ENCODE measurements at regions not wholly inside any gene's neighbourhood (a gene's known extent, or its start where the extent isn't known, plus 50 kb on each side); places are given as distances from the start of the nearest gene placed in this dataset.
"Not testable (repeated sequence)": the region's sequence is repeated elsewhere in the genome, so short reads cannot be mapped to it uniquely, and the experiment has no call there.

DNA sequence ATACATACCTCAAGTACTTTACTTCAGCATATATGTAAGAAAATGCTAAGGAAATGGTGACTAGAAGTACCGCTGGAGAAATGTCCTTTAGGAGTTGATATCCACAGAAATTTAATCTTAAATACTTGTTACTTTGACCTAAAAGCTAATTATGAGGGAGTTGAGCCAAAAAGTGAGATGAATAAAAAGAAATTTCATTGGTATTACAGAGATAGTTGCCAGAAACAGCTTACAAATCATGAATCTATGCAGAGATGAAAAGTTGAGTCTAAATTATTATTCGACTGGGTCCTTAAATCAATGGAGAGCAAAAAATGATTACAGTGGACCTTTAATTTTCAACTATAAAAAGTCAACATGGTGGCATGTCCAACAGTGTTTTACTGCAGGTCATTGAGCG lies 160.9 kb downstream of the MZT1 start:
- Mint-ChIP-seq H3K27ac (ENCODE audit: low read depth) (no peak overlapping the region), H3K36me3 (ENCODE audit: insufficient read depth) (no peaks in the 10 kb centered on the region), H3K9me3 (peaks cover 5% of the 10 kb centered on the region), H3K4me3 (no peak overlapping the region), H3K27me3 (peaks cover 8% of the 10 kb centered on the region), H3K4me1 (no peaks in the 10 kb centered on the region)
- no peak for DNase-seq (ENCODE audit: low spot score in 2 of 2)
- no peak for ATAC-seq (replicated peaks; ENCODE audit: extremely low read depth, poor library complexity, severe bottlenecking)

DNA sequence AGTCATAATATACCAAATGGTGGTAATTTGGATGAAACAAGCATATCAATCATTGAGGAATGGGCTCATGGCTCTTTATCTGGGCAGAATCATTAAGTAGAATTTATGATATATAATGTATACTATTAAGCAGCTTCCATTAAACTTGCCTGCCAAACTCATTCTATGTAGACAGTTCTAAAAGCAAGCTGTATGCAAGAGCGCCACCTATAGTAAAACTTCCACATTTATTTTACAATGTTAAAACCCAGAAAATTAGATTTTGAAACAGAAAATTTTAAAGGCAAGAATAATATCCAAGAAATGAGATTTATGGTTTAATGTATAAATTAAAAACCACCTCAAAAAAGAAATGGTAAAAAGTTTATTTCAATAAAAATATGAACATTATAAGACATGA lies 161.5 kb downstream of the MZT1 start:
- H3K36me3 Mint-ChIP-seq (ENCODE audit: insufficient read depth), result no peaks in the 10 kb centered on the region
- no peak for ATAC-seq (replicated peaks; ENCODE audit: extremely low read depth, poor library complexity, severe bottlenecking)
- no peak overlapping the region for H3K4me3 Mint-ChIP-seq
- H3K27me3 Mint-ChIP-seq, result peaks cover 8% of the 10 kb centered on the region
- no peak overlapping the region for H3K27ac Mint-ChIP-seq (ENCODE audit: low read depth)
- H3K9me3 Mint-ChIP-seq, result peaks cover 5% of the 10 kb centered on the region
- no peak for DNase-seq (ENCODE audit: low spot score in 2 of 2)
- no peaks in the 10 kb centered on the region for H3K4me1 Mint-ChIP-seq

DNA sequence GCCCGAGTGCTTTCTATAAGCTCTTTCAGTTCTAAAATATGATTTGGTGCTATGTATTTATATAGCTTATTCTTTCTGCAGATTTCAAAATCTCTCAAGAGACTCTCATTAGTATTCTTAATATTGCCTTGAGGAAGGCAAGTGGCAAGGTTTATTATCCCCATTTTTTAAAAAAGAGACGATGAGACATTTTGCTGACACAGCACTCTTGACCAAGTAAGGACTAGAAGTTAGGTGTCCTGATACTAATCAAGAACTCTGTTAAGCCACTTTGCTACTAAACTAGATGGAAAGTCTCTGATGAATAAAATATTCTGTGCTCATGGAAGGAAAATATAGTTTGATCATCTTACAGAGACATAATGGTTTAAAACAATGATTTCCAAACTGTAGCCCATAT lies 164.7 kb downstream of the MZT1 start:
- ATAC-seq (replicated peaks; ENCODE audit: extremely low read depth, poor library complexity, severe bottlenecking) (no peak), DNase-seq (ENCODE audit: low spot score in 2 of 2) (no peak)
- H3K27ac Mint-ChIP-seq (ENCODE audit: low read depth), result no peak overlapping the region
- peaks cover 5% of the 10 kb centered on the region for H3K9me3 Mint-ChIP-seq
- H3K27me3 Mint-ChIP-seq, result peaks cover 6% of the 10 kb centered on the region
- no peaks in the 10 kb centered on the region for H3K36me3 Mint-ChIP-seq (ENCODE audit: insufficient read depth)
- H3K4me1 Mint-ChIP-seq, result no peaks in the 10 kb centered on the region
- no peak overlapping the region for H3K4me3 Mint-ChIP-seq

DNA sequence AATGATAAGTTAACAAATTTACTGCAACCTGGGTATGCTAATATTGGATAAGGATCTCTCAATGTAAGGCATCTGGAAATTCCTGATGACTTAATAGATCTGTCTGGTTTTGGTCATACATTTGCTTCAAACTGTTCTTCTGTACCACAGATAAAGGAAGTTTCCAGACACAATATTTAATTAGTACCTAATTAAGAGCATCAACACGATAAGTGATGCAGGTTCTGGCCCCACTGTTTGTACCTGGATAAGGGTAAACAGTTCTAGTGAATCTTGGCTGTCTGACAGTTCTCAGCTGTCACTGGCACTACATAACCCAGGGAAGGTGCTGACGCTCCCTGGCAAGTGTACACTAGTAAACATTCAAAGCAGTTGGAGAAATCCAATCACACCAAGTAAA lies 165.6 kb downstream of the MZT1 start:
- no peak for DNase-seq (ENCODE audit: low spot score in 2 of 2)
- H3K9me3 Mint-ChIP-seq, result no peaks in the 10 kb centered on the region

DNA sequence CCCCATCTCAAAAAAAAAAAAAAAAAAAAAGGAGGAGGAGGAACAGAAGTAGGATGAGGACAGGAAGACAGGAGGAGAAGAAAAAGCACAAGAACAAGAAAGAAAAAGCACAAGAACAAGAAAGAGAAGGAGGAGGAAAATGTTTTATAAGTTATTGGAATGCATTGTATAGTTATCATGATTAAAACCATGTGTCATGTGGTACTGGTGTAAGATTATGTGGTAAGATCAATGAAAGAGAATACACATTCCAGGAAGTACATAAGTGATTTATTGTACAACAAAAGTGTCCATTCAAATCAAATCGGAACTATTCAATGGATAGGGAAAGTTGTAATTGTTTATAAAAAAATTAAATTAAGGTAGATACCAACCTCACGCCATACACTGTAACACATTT lies 167.7 kb downstream of the MZT1 start:
- ATAC-seq (replicated peaks; ENCODE audit: extremely low read depth, poor library complexity, severe bottlenecking) (no peak), DNase-seq (ENCODE audit: low spot score in 2 of 2) (no peak)
- Mint-ChIP-seq H3K4me3 (no peak overlapping the region), H3K27me3 (no peaks in the 10 kb centered on the region), H3K27ac (ENCODE audit: low read depth) (no peak overlapping the region), H3K36me3 (ENCODE audit: insufficient read depth) (no peaks in the 10 kb centered on the region), H3K4me1 (no peaks in the 10 kb centered on the region), H3K9me3 (no peaks in the 10 kb centered on the region)

More for the DNA sequence above, 165.6 kb downstream of the MZT1 start:
- H3K4me1 Mint-ChIP-seq, result no peaks in the 10 kb centered on the region
- no peak overlapping the region for H3K27ac Mint-ChIP-seq (ENCODE audit: low read depth)
- ATAC-seq (replicated peaks; ENCODE audit: extremely low read depth, poor library complexity, severe bottlenecking), result no peak
- H3K27me3 Mint-ChIP-seq, result no peaks in the 10 kb centered on the region
- no peaks in the 10 kb centered on the region for H3K36me3 Mint-ChIP-seq (ENCODE audit: insufficient read depth)
- no peak overlapping the region for H3K4me3 Mint-ChIP-seq

DNA sequence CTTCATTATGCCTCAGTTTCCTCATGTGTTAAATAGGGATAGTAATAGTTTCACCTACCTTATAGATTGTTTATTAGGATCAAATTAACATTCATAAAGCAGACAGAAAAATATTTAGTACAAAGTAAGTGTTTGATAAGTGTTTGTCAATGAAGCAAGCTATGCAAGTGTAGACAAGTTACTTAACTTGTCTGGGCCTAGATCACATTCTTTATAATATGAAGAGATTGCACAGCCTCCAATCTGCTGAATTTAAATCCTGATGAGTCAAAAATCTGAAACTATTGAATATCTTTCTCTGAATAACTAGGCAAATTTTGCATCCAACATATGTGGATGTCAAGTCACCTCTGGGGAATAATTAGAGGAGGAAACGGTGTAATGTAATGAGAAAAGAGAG lies 170.5 kb downstream of the MZT1 start:
- ATAC-seq (replicated peaks; ENCODE audit: extremely low read depth, poor library complexity, severe bottlenecking), result no peak
- Mint-ChIP-seq H3K9me3 (no peaks in the 10 kb centered on the region), H3K36me3 (ENCODE audit: insufficient read depth) (no peaks in the 10 kb centered on the region)

DNA sequence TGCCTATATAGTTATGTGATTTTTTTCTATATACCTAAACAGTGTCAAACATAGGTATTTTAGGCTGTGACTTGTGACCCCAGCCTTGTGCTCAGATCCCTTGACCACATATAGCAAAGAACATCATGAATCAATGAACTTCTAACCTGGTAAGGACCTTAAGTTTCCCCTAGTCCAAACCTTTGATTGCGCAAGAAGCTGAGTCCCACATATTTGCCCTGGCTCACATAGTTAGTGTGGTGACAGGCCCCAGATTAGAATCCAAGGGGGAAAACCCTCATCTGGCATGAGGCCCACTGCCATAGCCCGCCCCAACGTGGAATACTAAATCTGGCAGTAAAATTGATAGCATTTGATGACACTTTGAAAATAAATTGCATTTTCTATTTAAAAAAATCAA lies 171.8 kb downstream of the MZT1 start:
- Mint-ChIP-seq H3K9me3 (no peaks in the 10 kb centered on the region), H3K27ac (ENCODE audit: low read depth) (no peak overlapping the region)

More for the DNA sequence above, 170.5 kb downstream of the MZT1 start:
- Mint-ChIP-seq H3K27me3 (no peaks in the 10 kb centered on the region), H3K27ac (ENCODE audit: low read depth) (no peak overlapping the region), H3K4me3 (no peak overlapping the region), H3K4me1 (no peaks in the 10 kb centered on the region)
- no peak for DNase-seq (ENCODE audit: low spot score in 2 of 2)

DNA sequence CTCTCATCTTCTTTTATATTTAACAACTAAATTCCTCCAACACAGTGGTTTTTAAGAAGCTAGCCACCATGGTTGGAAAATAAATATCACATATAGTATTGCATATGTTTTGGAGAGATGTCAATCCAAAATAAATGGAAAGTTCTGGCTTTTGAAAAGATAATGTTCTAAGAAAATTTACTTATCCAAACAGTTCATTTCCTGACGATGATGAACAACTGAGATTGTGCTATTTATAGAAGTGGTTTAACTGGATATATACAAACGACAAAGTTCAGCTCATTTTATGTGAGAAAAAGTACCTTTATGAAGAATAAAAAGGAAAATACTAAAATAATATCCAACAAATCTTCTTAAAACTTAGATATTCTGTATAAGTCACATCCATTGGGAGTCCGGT lies 174.7 kb downstream of the MZT1 start:
- Mint-ChIP-seq H3K4me3 (no peak overlapping the region), H3K27ac (ENCODE audit: low read depth) (no peak overlapping the region), H3K9me3 (no peaks in the 10 kb centered on the region), H3K4me1 (no peaks in the 10 kb centered on the region), H3K36me3 (ENCODE audit: insufficient read depth) (no peaks in the 10 kb centered on the region), H3K27me3 (no peaks in the 10 kb centered on the region)
- ATAC-seq (replicated peaks; ENCODE audit: extremely low read depth, poor library complexity, severe bottlenecking) (no peak), DNase-seq (ENCODE audit: low spot score in 2 of 2) (no peak)

More for the DNA sequence above, 171.8 kb downstream of the MZT1 start:
- ATAC-seq (replicated peaks; ENCODE audit: extremely low read depth, poor library complexity, severe bottlenecking), result no peak
- Mint-ChIP-seq H3K4me1 (no peaks in the 10 kb centered on the region), H3K36me3 (ENCODE audit: insufficient read depth) (no peaks in the 10 kb centered on the region), H3K27me3 (no peaks in the 10 kb centered on the region), H3K4me3 (no peak overlapping the region)
- DNase-seq (ENCODE audit: low spot score in 2 of 2), result no peak

DNA sequence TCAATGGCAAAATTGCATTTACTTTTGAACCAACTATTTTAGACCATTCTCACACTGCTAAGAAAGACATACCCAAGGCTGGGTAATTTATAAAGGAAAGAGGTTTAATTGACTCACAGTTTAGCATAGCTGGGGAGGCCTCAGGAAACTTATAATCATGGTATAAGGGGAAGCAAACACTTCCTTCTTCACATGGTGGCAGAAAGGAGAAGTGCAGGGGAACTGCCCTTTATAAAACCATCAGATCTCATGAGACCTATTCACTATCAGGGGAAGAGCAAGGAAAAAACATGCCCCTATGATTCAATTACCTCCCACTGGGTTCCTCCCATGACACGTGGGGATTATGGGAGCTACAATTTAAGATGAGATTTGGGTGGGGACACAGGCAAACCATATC lies 181.5 kb downstream of the MZT1 start:
- not testable (repeated sequence) for H3K36me3 Mint-ChIP-seq (ENCODE audit: insufficient read depth); DNase-seq (ENCODE audit: low spot score in 2 of 2); H3K27me3 Mint-ChIP-seq; H3K4me1 Mint-ChIP-seq; H3K4me3 Mint-ChIP-seq; H3K9me3 Mint-ChIP-seq; H3K27ac Mint-ChIP-seq (ENCODE audit: low read depth); ATAC-seq (replicated peaks; ENCODE audit: extremely low read depth, poor library complexity, severe bottlenecking)

DNA sequence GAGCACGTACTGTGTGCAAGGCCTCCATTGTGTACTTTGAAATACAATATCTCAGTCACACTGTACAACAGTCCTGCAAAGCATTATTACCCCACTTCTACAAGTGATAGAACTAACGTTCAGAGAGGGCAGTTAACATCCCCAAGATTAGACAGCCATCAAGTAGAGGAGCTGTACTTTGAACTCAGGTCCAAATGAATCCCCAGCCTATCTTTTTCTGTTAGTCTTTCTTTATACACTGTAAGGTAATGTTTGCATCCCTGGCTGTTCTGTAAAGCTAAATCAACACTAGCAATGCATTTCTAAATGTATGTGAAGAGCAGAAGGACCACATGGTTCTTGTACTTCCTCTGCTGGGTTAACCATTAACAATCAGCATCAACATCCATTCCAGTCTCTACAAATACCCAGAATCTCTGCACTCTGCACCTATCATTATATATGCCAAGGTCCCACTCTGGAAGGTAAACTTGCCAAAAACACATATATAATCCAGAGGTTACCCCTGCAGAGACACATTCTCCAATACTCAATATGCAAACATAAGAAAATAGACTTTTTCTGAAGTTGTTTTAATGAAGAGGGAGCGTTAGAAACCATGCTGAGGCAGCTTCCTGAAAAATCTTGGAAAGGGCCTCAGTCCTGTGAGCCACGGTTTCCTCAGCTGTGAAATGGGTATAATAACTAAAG lies 182.3 kb downstream of the MZT1 start:
- Mint-ChIP-seq H3K27ac (ENCODE audit: low read depth) (no peak overlapping the region), H3K9me3 (peaks cover 4% of the 10 kb centered on the region), H3K36me3 (ENCODE audit: insufficient read depth) (no peaks in the 10 kb centered on the region), H3K27me3 (no peaks in the 10 kb centered on the region), H3K4me1 (no peaks in the 10 kb centered on the region), H3K4me3 (no peak overlapping the region)
- ATAC-seq (replicated peaks; ENCODE audit: extremely low read depth, poor library complexity, severe bottlenecking), result no peak
- no peak for DNase-seq (ENCODE audit: low spot score in 2 of 2)

DNA sequence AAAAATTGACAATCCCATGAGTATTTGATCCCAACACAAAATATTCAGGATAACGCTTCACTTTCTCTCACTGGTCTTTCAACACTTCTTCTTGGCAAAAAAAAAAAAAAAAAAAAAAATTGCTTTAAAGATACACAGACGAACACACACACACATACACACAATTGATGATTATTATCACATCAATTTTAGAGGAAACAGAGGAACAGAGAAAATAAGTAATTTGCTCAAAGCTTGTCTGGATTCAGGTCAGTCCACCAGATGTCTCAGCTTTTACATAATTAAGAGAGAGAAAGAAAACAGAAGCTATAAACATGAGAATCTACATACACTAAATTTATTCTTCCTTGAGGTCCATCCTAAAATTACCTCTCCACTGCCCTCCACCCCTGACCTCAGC lies 183.4 kb downstream of the MZT1 start:
- no peak overlapping the region for H3K27ac Mint-ChIP-seq (ENCODE audit: low read depth)
- no peaks in the 10 kb centered on the region for H3K27me3 Mint-ChIP-seq
- DNase-seq (ENCODE audit: low spot score in 2 of 2), result no peak
- no peak overlapping the region for H3K4me3 Mint-ChIP-seq
- peaks cover 4% of the 10 kb centered on the region for H3K9me3 Mint-ChIP-seq
- ATAC-seq (replicated peaks; ENCODE audit: extremely low read depth, poor library complexity, severe bottlenecking), result no peak
- H3K4me1 Mint-ChIP-seq, result no peaks in the 10 kb centered on the region
- no peaks in the 10 kb centered on the region for H3K36me3 Mint-ChIP-seq (ENCODE audit: insufficient read depth)

DNA sequence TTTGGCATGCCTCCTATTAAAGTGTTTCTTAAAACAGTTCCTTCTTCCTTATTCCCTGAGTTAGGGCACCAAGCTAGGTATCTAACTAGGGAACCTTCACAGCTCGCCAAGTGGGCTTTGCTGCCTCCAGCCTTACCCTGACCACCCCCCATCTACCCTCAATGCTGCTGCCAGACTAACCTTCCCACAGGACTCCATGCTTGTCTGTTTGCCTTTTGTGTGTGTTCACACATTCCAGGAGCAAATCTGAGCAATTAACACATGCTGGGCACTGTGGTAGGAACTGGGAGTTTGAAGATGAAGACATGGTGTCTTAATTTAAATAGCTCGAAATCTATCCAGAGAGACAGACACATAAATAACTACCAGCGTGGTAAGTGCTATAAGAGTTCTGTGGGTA lies 185.2 kb downstream of the MZT1 start:
- Mint-ChIP-seq H3K9me3 (peaks cover 4% of the 10 kb centered on the region), H3K4me1 (no peaks in the 10 kb centered on the region), H3K36me3 (ENCODE audit: insufficient read depth) (no peaks in the 10 kb centered on the region), H3K27ac (ENCODE audit: low read depth) (no peak overlapping the region), H3K4me3 (no peak overlapping the region), H3K27me3 (no peaks in the 10 kb centered on the region)
- ATAC-seq (replicated peaks; ENCODE audit: extremely low read depth, poor library complexity, severe bottlenecking) (no peak), DNase-seq (ENCODE audit: low spot score in 2 of 2) (no peak)

DNA sequence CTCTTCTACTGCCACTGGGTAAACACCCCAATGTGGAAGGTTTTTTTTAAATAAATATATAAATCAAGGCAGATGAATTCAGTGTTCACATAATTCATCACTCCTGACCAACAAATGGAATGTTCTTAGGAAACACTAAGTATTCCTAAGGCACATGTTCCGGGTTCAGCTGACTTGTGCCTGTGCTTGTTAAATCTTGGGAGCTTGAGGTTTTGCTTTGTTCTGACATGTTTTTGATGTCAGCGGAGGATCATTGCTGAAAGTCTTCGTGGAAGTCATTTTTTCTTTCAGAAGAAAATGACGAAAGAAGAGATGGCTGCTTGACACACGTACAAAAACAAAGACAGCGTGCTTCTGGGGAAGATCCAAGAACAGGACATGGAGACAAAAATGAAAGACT lies 185.8 kb downstream of the MZT1 start:
- H3K27me3 Mint-ChIP-seq, result no peaks in the 10 kb centered on the region
- no peak overlapping the region for H3K4me3 Mint-ChIP-seq
- DNase-seq (ENCODE audit: low spot score in 2 of 2) (no peak), ATAC-seq (replicated peaks; ENCODE audit: extremely low read depth, poor library complexity, severe bottlenecking) (no peak)
- no peak overlapping the region for H3K27ac Mint-ChIP-seq (ENCODE audit: low read depth)
- H3K4me1 Mint-ChIP-seq, result no peaks in the 10 kb centered on the region
- H3K36me3 Mint-ChIP-seq (ENCODE audit: insufficient read depth), result no peaks in the 10 kb centered on the region
- peaks cover 4% of the 10 kb centered on the region for H3K9me3 Mint-ChIP-seq

DNA sequence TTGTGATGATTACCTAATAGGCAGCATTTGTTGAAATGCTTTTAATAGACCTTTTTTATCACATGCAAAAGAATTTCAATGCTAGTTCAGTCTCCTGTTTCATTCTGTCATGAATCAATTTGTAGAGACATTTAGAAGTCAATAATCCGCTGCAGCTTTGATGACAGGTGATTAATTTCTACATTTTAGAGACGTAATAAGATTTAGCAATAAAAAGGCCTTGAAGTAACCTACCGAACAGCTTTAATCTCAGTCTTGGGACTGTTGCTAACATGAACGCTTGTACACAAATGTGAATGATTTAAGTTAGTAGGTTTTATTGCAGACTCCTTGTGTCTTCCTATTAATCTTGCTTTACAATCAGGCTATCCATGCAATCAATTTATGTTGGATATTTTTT lies 186.5 kb downstream of the MZT1 start:
- DNase-seq (ENCODE audit: low spot score in 2 of 2) (no peak), ATAC-seq (replicated peaks; ENCODE audit: extremely low read depth, poor library complexity, severe bottlenecking) (no peak)
- Mint-ChIP-seq H3K4me3 (no peak overlapping the region), H3K9me3 (peaks cover 4% of the 10 kb centered on the region), H3K4me1 (no peaks in the 10 kb centered on the region), H3K36me3 (ENCODE audit: insufficient read depth) (no peaks in the 10 kb centered on the region), H3K27me3 (no peaks in the 10 kb centered on the region), H3K27ac (ENCODE audit: low read depth) (no peak overlapping the region)
